GM13977 (cell line): ENCODE measurements at regions not wholly inside any gene's neighbourhood (a gene's known extent, or its start where the extent isn't known, plus 50 kb on each side); places are given as distances from the start of the nearest gene placed in this dataset.
"Not testable (repeated sequence)": the region's sequence is repeated elsewhere in the genome, so short reads cannot be mapped to it uniquely, and the experiment has no call there.

Experiments
- DNase-seq: peaks from one replicate; pipeline ENCODE4 v3.0.0; 2012; ENCODE audit warnings: low spot score
- CTCF ChIP-seq: IDR thresholded peaks from 2 replicates; pipeline ENCODE4 v1.5.1; 2012; ENCODE audit warnings: mild to moderate bottlenecking, control low read depth; ENCODE audit not compliant: insufficient read depth; ENCODE audit errors: extremely low read depth, missing control alignments
- in situ Hi-C: fragments of 300-500 bp; cut with MboI; formaldehyde crosslinking; loops from one replicate; pipeline ENCODE4 v1.12.0; 2022; ENCODE audit warnings: low sequenced_read_pairs, low pct_unique_long_range_greater_than_20kb, mixed read lengths, inconsistent platforms; ENCODE audit not compliant: unreplicated experiment

- in situ Hi-C loops, result no loop called here
- DNase-seq, result no peak
- no peak for TF ChIP-seq CTCF
Observed at GRCh38 chr10:7039859-7040258, 371.0 kb downstream of the SFMBT2 start.

- no peak for DNase-seq
- in situ Hi-C loops, result no loop called here
- no peak for TF ChIP-seq CTCF
Observed at GRCh38 chr10:7038416-7038815, 372.4 kb downstream of the SFMBT2 start.

- in situ Hi-C loops, result not testable (repeated sequence)
Observed at GRCh38 chr10:7037434-7037833, 373.4 kb downstream of the SFMBT2 start.

GRCh38 chr10:7036951-7037350, 373.9 kb downstream of the SFMBT2 start:
- no peak for DNase-seq
- TF ChIP-seq CTCF, result no peak
- in situ Hi-C loops, result no loop called here

More at GRCh38 chr10:7037434-7037833, 373.4 kb downstream of the SFMBT2 start:
- DNase-seq, result not testable (repeated sequence)

DNA sequence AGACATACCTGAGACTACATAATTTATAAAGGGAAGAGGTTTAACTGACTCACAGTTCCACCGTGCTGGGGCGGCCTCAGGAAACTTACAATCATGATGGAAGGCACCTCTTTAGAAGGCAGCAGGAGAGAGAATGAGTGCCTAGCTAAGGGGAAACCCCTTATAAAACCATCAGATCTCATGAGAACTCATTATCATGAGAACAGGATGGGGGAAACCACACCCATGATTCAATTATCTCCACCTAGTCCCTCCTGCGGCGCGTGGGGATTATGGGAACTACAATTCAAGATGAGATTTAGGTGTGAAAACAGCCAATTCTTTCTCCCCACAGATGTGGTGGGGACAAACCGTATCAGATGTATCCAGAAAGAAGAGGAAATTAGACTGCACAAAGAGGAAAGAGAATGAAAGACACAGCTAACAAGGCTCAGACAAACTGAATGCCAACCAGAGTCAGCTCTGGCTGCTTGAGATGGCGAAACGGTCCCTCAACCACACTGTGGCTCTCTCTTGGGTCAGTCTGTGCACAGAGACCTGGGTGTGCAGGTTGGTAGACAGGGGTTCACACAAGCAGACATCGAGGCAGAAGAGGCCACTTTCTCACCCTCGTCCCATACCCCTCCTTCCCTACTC, 375.6 kb downstream of the SFMBT2 start:
- in situ Hi-C loops, result no loop called here
- no peak for DNase-seq
- TF ChIP-seq CTCF, result no peak

- no peak for DNase-seq
- in situ Hi-C loops, result no loop called here
- no peak for TF ChIP-seq CTCF
Observed at GRCh38 chr10:7033031-7033430, 377.8 kb downstream of the SFMBT2 start.

DNA sequence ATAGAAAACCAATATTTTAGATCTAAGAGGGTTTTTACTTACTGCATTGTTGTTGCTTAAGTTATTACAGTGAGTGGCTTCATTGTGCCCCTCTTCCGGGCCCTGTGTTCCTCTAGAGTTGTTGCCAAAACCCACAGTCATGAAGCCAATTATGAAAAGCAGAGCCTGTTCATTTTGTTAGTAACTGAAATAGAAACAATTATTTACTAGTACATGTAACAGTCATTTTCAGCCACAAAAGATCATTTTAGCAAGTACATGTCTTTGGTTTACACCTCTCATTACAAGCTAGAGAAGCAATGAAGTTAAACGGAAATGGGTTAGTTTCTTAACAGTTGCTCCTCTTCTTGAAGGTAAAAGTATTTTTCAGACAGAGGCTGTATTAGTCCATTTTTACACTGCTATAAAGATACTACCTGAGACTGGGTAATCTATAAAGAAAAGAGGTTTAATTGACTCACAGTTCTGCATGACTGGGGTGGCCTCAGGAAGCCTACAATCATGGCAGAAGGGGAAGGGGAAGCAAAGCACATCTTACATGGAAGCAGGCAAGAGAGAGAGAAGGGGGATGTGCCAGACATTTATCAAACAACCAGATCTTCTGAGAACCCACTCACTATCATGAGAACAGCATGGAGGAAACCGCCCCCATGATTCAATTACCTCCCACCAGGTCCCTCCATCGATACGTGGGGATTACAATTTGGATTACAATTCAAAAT, 380.5 kb downstream of the SFMBT2 start:
- in situ Hi-C loops, result no loop called here
- TF ChIP-seq CTCF, result no peak
- no peak for DNase-seq
